ENCODE measurements at regions not wholly inside any gene's neighbourhood (a gene's known extent, or its start where the extent isn't known, plus 50 kb on each side); places are given as distances from the start of the nearest gene placed in this dataset.

- no peak for DNase-seq (ENCODE audit: low read depth)
- H3K4me3 ChIP-seq (ENCODE audit: low read depth, low read length): no peak overlapping the region
- TF ChIP-seq CTCF (IDR thresholded peaks at IDR 0.05; ENCODE audit: low read depth, low read length, missing control alignments): no peak
Measured at GRCh38 chr10:10293481-10293951, 724.2 kb upstream of the CELF2 start.

DNA sequence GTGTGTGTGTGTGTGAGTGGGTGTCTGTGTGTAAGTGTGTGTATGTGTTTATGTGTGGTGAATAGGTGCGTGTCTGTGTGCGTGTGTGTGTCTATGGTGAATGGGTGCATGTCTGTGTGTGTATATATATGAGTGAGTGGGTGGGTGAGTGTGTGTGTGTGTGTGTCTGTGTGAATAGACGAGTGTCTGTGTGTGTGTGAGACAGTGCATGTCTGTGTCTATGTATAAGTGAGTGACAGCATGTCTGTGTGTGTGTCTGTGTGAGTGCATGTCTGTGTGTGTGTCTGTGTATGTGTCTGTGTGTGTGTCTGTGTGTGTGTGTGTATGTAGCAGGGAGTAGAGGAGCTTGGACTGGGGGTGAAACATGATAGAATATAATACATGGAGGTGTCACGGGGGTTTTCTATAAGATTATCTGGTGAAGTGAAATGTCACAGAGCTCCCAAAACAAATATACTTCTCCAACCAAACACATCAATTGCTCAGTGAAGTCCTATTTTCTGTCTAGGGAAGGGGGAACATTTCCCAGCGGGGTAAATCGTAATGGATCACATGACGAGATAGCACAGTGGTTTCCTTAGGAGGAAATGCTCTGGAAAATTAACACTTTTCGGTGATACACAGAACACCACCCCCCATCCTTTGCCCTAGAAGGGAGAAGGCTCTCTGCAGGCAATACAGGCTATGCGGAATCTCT, 723.3 kb upstream of the CELF2 start:
- no peak for TF ChIP-seq CTCF (IDR thresholded peaks at IDR 0.05; ENCODE audit: low read depth, low read length, missing control alignments)
- H3K4me3 ChIP-seq (ENCODE audit: low read depth, low read length): no peak overlapping the region
- no peak for DNase-seq (ENCODE audit: low read depth)

DNA sequence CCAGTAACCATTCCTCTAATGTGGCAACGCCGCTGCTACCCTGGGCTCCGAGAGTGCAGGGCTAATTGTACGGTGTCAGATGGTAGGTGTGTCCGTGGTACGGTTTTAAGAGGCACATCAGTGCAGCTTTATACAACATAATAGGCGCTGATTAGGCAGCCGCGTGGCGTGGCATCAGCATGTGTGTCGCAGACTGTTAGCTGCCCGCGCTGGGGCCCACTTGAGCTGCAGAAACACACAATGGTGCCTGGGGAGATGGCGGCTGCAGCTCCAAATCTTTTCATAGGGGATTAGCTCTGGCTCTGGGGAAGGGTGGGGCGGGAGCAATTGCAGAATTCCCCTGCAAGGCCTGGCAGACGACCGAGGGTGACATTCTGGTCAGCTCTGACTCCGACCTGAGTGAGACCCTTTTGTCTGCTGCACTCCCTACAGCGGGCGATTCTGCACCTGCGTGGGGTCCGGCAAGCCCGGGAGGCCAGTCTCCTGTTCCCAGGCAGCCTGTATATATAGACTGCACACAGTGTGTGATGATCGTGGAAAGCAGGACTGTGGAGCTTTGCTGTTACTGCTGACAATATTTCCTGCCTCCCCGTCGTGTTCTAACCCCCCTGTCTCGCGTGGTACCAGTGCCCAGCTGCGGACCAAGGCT, 722.7 kb upstream of the CELF2 start:
- DNase-seq (ENCODE audit: low read depth): no peak
- H3K4me3 ChIP-seq (ENCODE audit: low read depth, low read length): no peak overlapping the region
- TF ChIP-seq CTCF (IDR thresholded peaks at IDR 0.05; ENCODE audit: low read depth, low read length, missing control alignments): no peak

DNA sequence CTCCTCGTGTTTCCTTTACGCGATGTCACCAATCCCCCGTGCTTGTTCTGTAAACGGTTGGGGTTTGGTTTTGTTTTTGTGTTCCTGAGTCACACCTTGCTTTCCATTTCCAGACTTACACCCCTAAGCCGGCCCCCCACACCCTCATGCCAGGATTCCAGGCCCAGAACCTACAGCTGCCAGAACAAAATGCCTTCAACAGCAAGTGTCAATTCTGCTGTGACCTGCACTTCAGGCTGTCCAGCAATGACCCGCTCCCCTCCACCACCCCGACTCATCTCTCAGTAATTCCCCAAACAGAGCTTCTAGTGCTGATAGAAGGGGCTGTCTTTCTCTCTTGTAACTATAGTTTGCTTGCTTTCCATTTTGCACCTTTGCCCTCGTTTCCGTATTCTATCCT, 722.1 kb upstream of the CELF2 start:
- no peak overlapping the region for H3K4me3 ChIP-seq (ENCODE audit: low read depth, low read length)
- TF ChIP-seq CTCF (IDR thresholded peaks at IDR 0.05; ENCODE audit: low read depth, low read length, missing control alignments): no peak
- no peak for DNase-seq (ENCODE audit: low read depth)

DNA sequence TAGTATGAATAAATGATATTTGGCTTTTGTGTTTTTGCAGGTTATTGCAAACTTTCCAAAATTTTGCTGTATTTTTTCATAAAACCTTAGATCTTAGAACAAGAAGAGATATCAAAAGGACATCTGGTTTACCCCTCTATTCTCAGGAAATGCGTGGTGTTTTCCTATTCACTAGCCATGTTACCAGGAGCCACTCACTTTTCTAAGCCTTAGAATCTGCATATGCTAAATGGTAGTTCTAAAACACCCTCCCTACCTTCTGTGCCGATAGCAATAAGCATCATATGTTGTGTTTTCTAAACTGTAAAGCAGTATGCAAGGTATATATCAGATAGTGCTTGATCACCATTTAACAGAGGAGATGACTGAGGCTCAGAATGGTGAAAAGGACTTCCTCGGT, 715.0 kb upstream of the CELF2 start:
- no peak for DNase-seq (ENCODE audit: low read depth)
- H3K4me3 ChIP-seq (ENCODE audit: low read depth, low read length): no peak overlapping the region
- no peak for TF ChIP-seq CTCF (IDR thresholded peaks at IDR 0.05; ENCODE audit: low read depth, low read length, missing control alignments)

DNA sequence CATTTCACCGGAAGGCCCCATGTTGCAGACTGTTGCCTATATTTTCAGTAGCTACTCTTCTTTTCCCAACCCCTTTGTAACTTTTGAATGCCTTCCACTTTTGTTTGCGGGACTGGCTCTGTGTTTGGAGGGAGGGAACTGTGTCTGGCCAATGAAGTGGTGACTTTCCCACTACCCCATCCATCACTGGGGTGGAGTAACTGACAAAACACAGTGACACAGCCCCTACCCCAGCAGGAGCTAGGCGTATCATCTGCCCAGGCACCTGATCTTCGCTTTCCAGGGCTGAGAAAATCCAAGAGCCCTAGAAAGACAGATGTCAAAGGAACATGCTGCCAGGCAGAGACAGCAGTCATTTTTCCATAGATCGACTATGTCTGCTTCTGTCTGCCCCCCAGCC, 710.6 kb upstream of the CELF2 start:
- no peak overlapping the region for H3K4me3 ChIP-seq (ENCODE audit: low read depth, low read length)
- no peak for DNase-seq (ENCODE audit: low read depth)
- TF ChIP-seq CTCF (IDR thresholded peaks at IDR 0.05; ENCODE audit: low read depth, low read length, missing control alignments): no peak

GRCh38 chr10:10307551-10307950, 710.1 kb upstream of the CELF2 start:
- no peak for DNase-seq (ENCODE audit: low read depth)
- H3K4me3 ChIP-seq (ENCODE audit: low read depth, low read length): no peak overlapping the region
- TF ChIP-seq CTCF (IDR thresholded peaks at IDR 0.05; ENCODE audit: low read depth, low read length, missing control alignments): no peak
